Panc1 (cell line): ENCODE measurements at regions not wholly inside any gene's neighbourhood (a gene's known extent, or its start where the extent isn't known, plus 50 kb on each side); places are given as distances from the start of the nearest gene placed in this dataset.

Experiments
- ATAC-seq: fragments of 200-7000 bp; cut with Tn5 transposase; 2 replicates; pipeline ENCODE4 v1.9.1; 2020; ENCODE audit warnings: mild to moderate bottlenecking, moderate library complexity
- BruUV-seq: library from RNA; stranded (reverse); fragments of 400-500 nt; replicated peaks from 2 replicates; lab custom pipeline; 2021; lab: Mats Ljungman, UMichigan
- CTCF ChIA-PET: fragments of 300-600 bp; sonication (Branson Sonifier 250); formaldehyde crosslinking; loops from one replicate; lab custom pipeline; 2022; ENCODE audit warnings: antibody characterized with exemption; lab: Charles Lee
- POLR2A ChIA-PET: fragments of 300-600 bp; sonication (Branson Sonifier 250); formaldehyde crosslinking; loops from one replicate; lab custom pipeline; 2022; ENCODE audit warnings: antibody characterized with exemption; lab: Charles Lee
- DNase-seq: peaks from one replicate; pipeline ENCODE4 v3.0.0-alpha.2; 2010; ENCODE audit warnings: low read depth, low spot score
- H3K27ac ChIP-seq: 2 replicates; pipeline ENCODE4 v1.5.1; 2011; ENCODE audit warnings: mild to moderate bottlenecking, low read length, inconsistent platforms
- H3K27me3 ChIP-seq: fragments of 200-500 bp; sonication (Bioruptor generic); 2 replicates; pipeline ENCODE4 v1.6.0; 2014; ENCODE audit warnings: low read length, inconsistent platforms; ENCODE audit not compliant: control insufficient read depth, insufficient read depth
- H3K36me3 ChIP-seq: fragments of 200-500 bp; sonication (Bioruptor generic); 2 replicates; pipeline ENCODE4 v1.5.1; 2014; ENCODE audit warnings: inconsistent platforms, mild to moderate bottlenecking, low read length, moderate library complexity; ENCODE audit not compliant: control insufficient read depth, insufficient read depth
- H3K4me1 ChIP-seq: 2 replicates; pipeline ENCODE4 v1.5.1; 2011; ENCODE audit warnings: inconsistent platforms, mild to moderate bottlenecking, low read length, moderate library complexity; ENCODE audit not compliant: control insufficient read depth, insufficient read depth
- H3K4me3 ChIP-seq, 2 experiments: 2 replicates each; pipeline ENCODE4 v1.5.1; 2011 to 2012; ENCODE audit warnings: low read depth in 2 of 2, low read length in 2 of 2, mild to moderate bottlenecking in 2 of 2, inconsistent platforms in 1 of 2, moderate library complexity in 1 of 2
- H3K9me3 ChIP-seq: fragments of 200-500 bp; sonication (Bioruptor generic); 2 replicates; pipeline ENCODE4 v1.5.1; 2014; ENCODE audit warnings: low read depth, mild to moderate bottlenecking, inconsistent platforms, low read length, moderate library complexity; ENCODE audit not compliant: control insufficient read depth, insufficient read depth
- POLR2AphosphoS5 ChIP-seq: IDR thresholded peaks from 2 replicates; pipeline ENCODE4 v1.6.1; 2012; ENCODE audit warnings: mild to moderate bottlenecking, low read depth, low read length, moderate library complexity
- SIN3A ChIP-seq: IDR thresholded peaks from 2 replicates; pipeline ENCODE4 v1.6.1; 2012; ENCODE audit warnings: low read depth, mild to moderate bottlenecking, low read length, moderate library complexity, borderline replicate concordance; ENCODE audit not compliant: insufficient read depth
- TCF7L2 ChIP-seq: IDR thresholded peaks from 2 replicates; pipeline ENCODE4 v1.6.1; 2011; ENCODE audit warnings: mild to moderate bottlenecking, low read depth, low read length, inconsistent platforms
- in situ Hi-C: cut with HindIII; loops from 2 replicates; pipeline ENCODE4 v1.10.0; 2016; ENCODE audit warnings: low sequenced_read_pairs, low pct_unique_long_range_greater_than_20kb
- intact Hi-C: fragments of 100-400 bp; cut with micrococcal nuclease; formaldehyde crosslinking; loops from one replicate; pipeline ENCODE4 v1.10.0; 2022; ENCODE audit not compliant: unreplicated experiment
- TF ChIP-seq, protein P1 (sequence below): fragments of 450-650 bp; IDR thresholded peaks from 2 replicates; pipeline ENCODE4 v1.5.1; 2017; ENCODE audit warnings: mild to moderate bottlenecking
- TF ChIP-seq, protein P2 (sequence below), 2 experiments: IDR thresholded peaks; 2 replicates each; pipeline ENCODE4 v1.6.1; 2011 to 2012; ENCODE audit warnings: low read depth in 2 of 2, control low read depth in 1 of 2, low read length in 1 of 2, mild to moderate bottlenecking in 1 of 2, moderate library complexity in 1 of 2; ENCODE audit not compliant: insufficient read depth in 1 of 2

DNA sequence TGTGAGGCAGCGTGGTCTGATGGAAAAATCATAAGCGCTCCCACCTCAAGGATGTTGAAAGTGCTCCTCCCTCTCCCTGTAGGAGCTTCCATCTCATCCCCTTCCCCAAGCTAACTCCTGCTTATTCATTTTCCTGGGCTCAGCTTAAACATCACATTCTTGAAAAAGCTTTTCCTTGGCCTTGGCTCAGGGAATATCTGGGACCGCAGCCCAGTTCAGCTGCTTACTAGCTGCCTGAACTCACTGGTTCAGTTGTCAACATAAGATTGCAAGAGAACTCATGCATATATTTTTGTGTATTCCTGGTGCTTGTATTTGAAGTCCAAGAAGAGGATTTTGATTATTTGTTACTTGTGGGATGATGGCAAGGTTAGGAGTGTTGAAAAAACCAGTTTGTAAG, 91.5 kb downstream of the UTP18 start:
- Histone ChIP-seq H3K4me1 (no peaks in the 10 kb centered on the region), H3K27ac (no peak overlapping the region), H3K4me3 (no peak overlapping the region), H3K27me3 (peaks cover 16% of the 10 kb centered on the region), H3K9me3 (no peaks in the 10 kb centered on the region), H3K36me3 (no peaks in the 10 kb centered on the region)
- DNase-seq (no peak), ATAC-seq (no peak)
- BruUV-seq = no TSS peak
- ChIA-PET CTCF (interaction anchor here (0.7 kb wide), 1 partner anchor 963 kb away, joined by 10 read pairs; no protein-coding TSS in a partner anchor), POLR2A (no interaction called here)
- intact Hi-C loops (no loop called here), in situ Hi-C loops (no loop called here)
- no peak for TF ChIP-seq SIN3A
- TF ChIP-seq POLR2AphosphoS5 = no peak
- TF ChIP-seq, protein P1, sequence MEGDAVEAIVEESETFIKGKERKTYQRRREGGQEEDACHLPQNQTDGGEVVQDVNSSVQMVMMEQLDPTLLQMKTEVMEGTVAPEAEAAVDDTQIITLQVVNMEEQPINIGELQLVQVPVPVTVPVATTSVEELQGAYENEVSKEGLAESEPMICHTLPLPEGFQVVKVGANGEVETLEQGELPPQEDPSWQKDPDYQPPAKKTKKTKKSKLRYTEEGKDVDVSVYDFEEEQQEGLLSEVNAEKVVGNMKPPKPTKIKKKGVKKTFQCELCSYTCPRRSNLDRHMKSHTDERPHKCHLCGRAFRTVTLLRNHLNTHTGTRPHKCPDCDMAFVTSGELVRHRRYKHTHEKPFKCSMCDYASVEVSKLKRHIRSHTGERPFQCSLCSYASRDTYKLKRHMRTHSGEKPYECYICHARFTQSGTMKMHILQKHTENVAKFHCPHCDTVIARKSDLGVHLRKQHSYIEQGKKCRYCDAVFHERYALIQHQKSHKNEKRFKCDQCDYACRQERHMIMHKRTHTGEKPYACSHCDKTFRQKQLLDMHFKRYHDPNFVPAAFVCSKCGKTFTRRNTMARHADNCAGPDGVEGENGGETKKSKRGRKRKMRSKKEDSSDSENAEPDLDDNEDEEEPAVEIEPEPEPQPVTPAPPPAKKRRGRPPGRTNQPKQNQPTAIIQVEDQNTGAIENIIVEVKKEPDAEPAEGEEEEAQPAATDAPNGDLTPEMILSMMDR = no peak
- TF ChIP-seq, protein P2, sequence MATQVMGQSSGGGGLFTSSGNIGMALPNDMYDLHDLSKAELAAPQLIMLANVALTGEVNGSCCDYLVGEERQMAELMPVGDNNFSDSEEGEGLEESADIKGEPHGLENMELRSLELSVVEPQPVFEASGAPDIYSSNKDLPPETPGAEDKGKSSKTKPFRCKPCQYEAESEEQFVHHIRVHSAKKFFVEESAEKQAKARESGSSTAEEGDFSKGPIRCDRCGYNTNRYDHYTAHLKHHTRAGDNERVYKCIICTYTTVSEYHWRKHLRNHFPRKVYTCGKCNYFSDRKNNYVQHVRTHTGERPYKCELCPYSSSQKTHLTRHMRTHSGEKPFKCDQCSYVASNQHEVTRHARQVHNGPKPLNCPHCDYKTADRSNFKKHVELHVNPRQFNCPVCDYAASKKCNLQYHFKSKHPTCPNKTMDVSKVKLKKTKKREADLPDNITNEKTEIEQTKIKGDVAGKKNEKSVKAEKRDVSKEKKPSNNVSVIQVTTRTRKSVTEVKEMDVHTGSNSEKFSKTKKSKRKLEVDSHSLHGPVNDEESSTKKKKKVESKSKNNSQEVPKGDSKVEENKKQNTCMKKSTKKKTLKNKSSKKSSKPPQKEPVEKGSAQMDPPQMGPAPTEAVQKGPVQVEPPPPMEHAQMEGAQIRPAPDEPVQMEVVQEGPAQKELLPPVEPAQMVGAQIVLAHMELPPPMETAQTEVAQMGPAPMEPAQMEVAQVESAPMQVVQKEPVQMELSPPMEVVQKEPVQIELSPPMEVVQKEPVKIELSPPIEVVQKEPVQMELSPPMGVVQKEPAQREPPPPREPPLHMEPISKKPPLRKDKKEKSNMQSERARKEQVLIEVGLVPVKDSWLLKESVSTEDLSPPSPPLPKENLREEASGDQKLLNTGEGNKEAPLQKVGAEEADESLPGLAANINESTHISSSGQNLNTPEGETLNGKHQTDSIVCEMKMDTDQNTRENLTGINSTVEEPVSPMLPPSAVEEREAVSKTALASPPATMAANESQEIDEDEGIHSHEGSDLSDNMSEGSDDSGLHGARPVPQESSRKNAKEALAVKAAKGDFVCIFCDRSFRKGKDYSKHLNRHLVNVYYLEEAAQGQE (IDR thresholded peaks at IDR 0.05; ENCODE audit: insufficient read depth in 1 of 2, low read depth in 2 of 2, low read length in 1 of 2) = no peak
- TF ChIP-seq TCF7L2 = no peak

DNA sequence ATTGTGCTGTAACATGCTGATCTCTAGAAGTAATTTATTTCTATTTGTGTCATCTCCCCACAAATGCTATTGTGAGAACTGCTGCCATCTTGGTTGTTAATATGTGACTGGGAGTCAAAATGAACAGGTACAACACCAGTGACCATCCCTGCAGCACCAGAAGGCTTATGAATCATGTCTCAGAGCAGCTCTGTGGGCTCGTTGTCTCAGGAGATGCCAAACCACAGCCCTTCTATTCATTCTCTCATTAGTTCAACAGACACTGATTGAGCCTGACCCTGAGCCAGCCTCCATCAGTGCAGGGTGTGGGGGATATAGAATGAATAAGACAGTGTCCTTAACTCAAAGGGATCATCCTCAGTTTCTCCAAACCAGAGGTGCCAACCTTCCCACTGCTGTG, 92.5 kb downstream of the UTP18 start:
- ATAC-seq (no peak), DNase-seq (no peak)
- no peak for TF ChIP-seq SIN3A
- no peak for TF ChIP-seq TCF7L2
- TF ChIP-seq, protein P2 (IDR thresholded peaks at IDR 0.05; ENCODE audit: insufficient read depth in 1 of 2, low read depth in 2 of 2, low read length in 1 of 2) = no peak
- TF ChIP-seq POLR2AphosphoS5 = no peak
- TF ChIP-seq, protein P1 = no peak
- Histone ChIP-seq H3K4me1 (no peaks in the 10 kb centered on the region), H3K36me3 (no peaks in the 10 kb centered on the region), H3K4me3 (no peak overlapping the region), H3K9me3 (no peaks in the 10 kb centered on the region), H3K27ac (no peak overlapping the region), H3K27me3 (peaks cover 16% of the 10 kb centered on the region)
- intact Hi-C loops (no loop called here), in situ Hi-C loops (no loop called here)
- BruUV-seq = no TSS peak
- ChIA-PET POLR2A (no interaction called here), CTCF (no interaction called here)
